Left ventricle myocardium inferior (tissue), 1 donor: ENCODE measurements at regions not wholly inside any gene's neighbourhood (a gene's known extent, or its start where the extent isn't known, plus 50 kb on each side); places are given as distances from the start of the nearest gene placed in this dataset.

Source experiments
- DNase-seq: peaks from one replicate; pipeline ENCODE4 v3.0.0-alpha.2; 2020
- H3K27ac ChIP-seq: fragments of 200-600 bp; replicated peaks from 2 replicates; pipeline ENCODE4 v1.8.0; 2021
- H3K27me3 ChIP-seq: fragments of 200-600 bp; 2 replicates; pipeline ENCODE4 v1.8.0; 2021; ENCODE audit warnings: low read depth
- H3K36me3 ChIP-seq: fragments of 200-600 bp; 2 replicates; pipeline ENCODE4 v1.8.0; 2021
- H3K4me1 ChIP-seq: fragments of 200-600 bp; 2 replicates; pipeline ENCODE4 v1.8.0; 2021
- H3K4me3 ChIP-seq: fragments of 200-600 bp; 2 replicates; pipeline ENCODE4 v1.8.0; 2021; ENCODE audit warnings: mild to moderate bottlenecking, moderate library complexity
- H3K9me3 ChIP-seq: fragments of 200-600 bp; replicated peaks from 2 replicates; pipeline ENCODE4 v1.8.0; 2021
- CTCF ChIP-seq: fragments of 200-600 bp; IDR thresholded peaks from 2 replicates; pipeline ENCODE4 v1.8.0; 2021; ENCODE audit warnings: antibody characterized with exemption, mild to moderate bottlenecking, borderline replicate concordance
- intact Hi-C: fragments of 100-400 bp; cut with micrococcal nuclease; formaldehyde crosslinking; loops from one replicate; pipeline ENCODE4 v1.11.0; 2022
- donor health status: DM: no; HTN: yes; CAD: no; lungs with severe emphysema.

DNA sequence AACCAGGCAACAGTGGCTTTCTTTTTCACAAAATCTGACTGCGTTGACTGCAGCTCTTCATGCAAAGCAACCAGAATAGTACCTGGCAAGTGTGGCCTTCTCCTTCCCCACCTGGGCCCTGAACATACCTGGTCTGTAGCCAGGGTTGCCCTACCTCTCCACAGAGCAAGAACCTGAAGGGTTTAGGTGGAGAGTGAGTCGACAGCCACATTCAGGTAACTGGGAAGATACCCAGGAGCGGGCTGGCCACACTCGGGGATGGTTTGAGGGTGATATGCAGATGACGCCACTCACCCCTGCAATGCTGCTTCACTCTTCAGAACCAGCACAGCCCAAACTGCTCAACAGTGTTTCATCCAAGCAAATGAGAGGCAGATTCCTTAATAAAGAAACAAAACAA, 117.3 kb downstream of the TTC32 start:
- Histone ChIP-seq H3K27ac (no peak overlapping the region), H3K4me3 (no peak overlapping the region), H3K9me3 (no peaks in the 10 kb centered on the region), H3K36me3 (no peaks in the 10 kb centered on the region), H3K4me1 (peaks cover 21% of the 10 kb centered on the region), H3K27me3 (no peaks in the 10 kb centered on the region)
- TF ChIP-seq CTCF, result no peak
- no peak for DNase-seq
- intact Hi-C loops, result no loop called here

DNA sequence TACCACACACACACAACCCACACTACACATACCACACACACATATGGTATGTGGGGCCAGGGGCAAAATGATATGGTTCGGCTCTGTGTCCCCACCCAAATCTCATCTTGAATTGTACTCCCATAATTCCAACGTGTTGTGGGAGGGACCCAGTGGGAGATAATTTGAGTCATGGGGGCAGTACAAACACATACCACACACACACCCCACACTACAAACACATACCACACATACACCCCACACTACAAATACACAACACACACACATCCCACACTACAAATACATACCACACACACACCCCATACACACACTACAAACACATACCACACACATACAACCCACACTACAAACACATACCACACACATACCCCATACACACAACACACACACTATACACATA, 117.8 kb downstream of the TTC32 start:
- Histone ChIP-seq H3K27ac (no peak overlapping the region), H3K4me3 (no peak overlapping the region), H3K27me3 (no peaks in the 10 kb centered on the region), H3K36me3 (no peaks in the 10 kb centered on the region), H3K9me3 (no peaks in the 10 kb centered on the region), H3K4me1 (peaks cover 21% of the 10 kb centered on the region)
- TF ChIP-seq CTCF, result no peak
- no peak for DNase-seq
- intact Hi-C loops, result no loop called here

DNA sequence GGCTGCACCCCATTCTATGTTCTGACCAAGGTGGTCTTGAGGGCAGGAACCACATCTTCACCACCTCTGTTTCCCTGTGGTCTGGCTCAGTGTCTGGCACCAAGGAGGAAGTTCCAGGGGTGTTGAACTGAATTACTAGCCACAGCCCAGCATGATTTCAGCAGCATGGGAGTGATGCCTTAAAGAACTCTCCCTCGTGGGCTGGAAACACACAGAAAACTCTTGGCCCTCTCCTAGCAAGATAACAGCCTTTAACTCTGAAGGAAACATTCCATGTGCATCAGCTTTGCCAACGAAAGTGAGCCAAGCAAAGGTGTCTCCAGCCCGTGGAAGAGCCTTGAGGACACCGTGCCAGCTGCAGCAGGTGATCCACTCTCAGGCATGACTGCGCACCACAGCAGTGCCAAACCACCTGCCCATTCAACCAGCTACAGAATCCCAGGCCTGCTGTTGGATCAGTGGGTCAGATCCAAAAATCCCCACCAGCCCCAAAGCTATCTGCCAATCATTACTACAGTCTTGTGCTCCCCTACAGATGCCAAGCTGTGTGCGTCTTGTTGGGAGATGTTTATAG, 124.8 kb downstream of the TTC32 start:
- Histone ChIP-seq H3K4me3 (no peak overlapping the region), H3K27me3 (no peaks in the 10 kb centered on the region), H3K9me3 (no peaks in the 10 kb centered on the region), H3K4me1 (peaks cover 28% of the 10 kb centered on the region), H3K36me3 (no peaks in the 10 kb centered on the region), H3K27ac (no peak overlapping the region)
- TF ChIP-seq CTCF, result no peak
- no peak for DNase-seq
- intact Hi-C loops, result no loop called here

- Histone ChIP-seq H3K9me3 (no peaks in the 10 kb centered on the region), H3K27me3 (no peaks in the 10 kb centered on the region), H3K4me3 (no peak overlapping the region), H3K4me1 (peaks cover 28% of the 10 kb centered on the region), H3K36me3 (no peaks in the 10 kb centered on the region), H3K27ac (no peak overlapping the region)
- no peak for TF ChIP-seq CTCF
- intact Hi-C loops, result no loop called here
- DNase-seq, result no peak
Observed at GRCh38 chr2:19775838-19776237, 125.9 kb downstream of the TTC32 start.

- Histone ChIP-seq H3K27me3 (no peaks in the 10 kb centered on the region), H3K4me3 (no peak overlapping the region), H3K27ac (no peak overlapping the region), H3K9me3 (no peaks in the 10 kb centered on the region), H3K4me1 (peaks cover 28% of the 10 kb centered on the region), H3K36me3 (no peaks in the 10 kb centered on the region)
- TF ChIP-seq CTCF, result no peak
- intact Hi-C loops, result no loop called here
- DNase-seq, result no peak
Observed at GRCh38 chr2:19775315-19775714, 126.5 kb downstream of the TTC32 start.

- Histone ChIP-seq H3K9me3 (no peaks in the 10 kb centered on the region), H3K27me3 (no peaks in the 10 kb centered on the region), H3K36me3 (no peaks in the 10 kb centered on the region), H3K27ac (no peak overlapping the region), H3K4me1 (peaks cover 28% of the 10 kb centered on the region), H3K4me3 (no peak overlapping the region)
- no peak for TF ChIP-seq CTCF
- intact Hi-C loops, result no loop called here
- no peak for DNase-seq
Observed at GRCh38 chr2:19774805-19775176, 127.0 kb downstream of the TTC32 start.
